Activated CD4-positive, alpha-beta memory T cell treated with anti-CD3 and anti-CD28 coated beads, Interleukin-2, amount 10 ng/mL, durations not matched to agents 7 days and 5 days (primary cell): ENCODE measurements at regions not wholly inside any gene's neighbourhood (a gene's known extent, or its start where the extent isn't known, plus 50 kb on each side); places are given as distances from the start of the nearest gene placed in this dataset.
A peak's percentile ranks its signal among the peaks of the same experiment; 100 is the strongest.

Experiments
- CTCF ChIA-PET: fragments of 350-600 bp; sonication (Branson Sonifier 250); formaldehyde crosslinking; loops from one replicate; lab custom pipeline; 2021; ENCODE audit warnings: antibody characterized with exemption, inconsistent platforms; lab: Charles Lee
- POLR2A ChIA-PET: fragments of 350-600 bp; sonication (Branson Sonifier 250); formaldehyde crosslinking; loops from one replicate; lab custom pipeline; 2021; ENCODE audit warnings: antibody characterized with exemption; lab: Charles Lee
- DNase-seq: peaks from one replicate; pipeline ENCODE4 v3.0.0-alpha.2; 2020
- H3K27ac Mint-ChIP-seq: one replicate; pipeline ENCODE4 v1.8.0; 2021; ENCODE audit warnings: mild to moderate bottlenecking, mixed read lengths
- H3K27me3 Mint-ChIP-seq: one replicate; pipeline ENCODE4 v1.8.0; 2021; ENCODE audit warnings: mixed read lengths
- H3K36me3 Mint-ChIP-seq: one replicate; pipeline ENCODE4 v1.8.0; 2021; ENCODE audit warnings: low read depth, mixed read lengths
- H3K4me1 Mint-ChIP-seq: one replicate; pipeline ENCODE4 v1.8.0; 2021; ENCODE audit warnings: mixed read lengths
- H3K4me3 Mint-ChIP-seq: one replicate; pipeline ENCODE4 v1.8.0; 2021; ENCODE audit warnings: mild to moderate bottlenecking, mixed read lengths
- H3K9me3 Mint-ChIP-seq: one replicate; pipeline ENCODE4 v1.8.0; 2021; ENCODE audit warnings: mixed read lengths

- Mint-ChIP-seq H3K4me1 (peaks cover 61% of the 10 kb centered on the region), H3K27me3 (no peaks in the 10 kb centered on the region), H3K27ac (peak overlapping the region; percentile 28), H3K36me3 (peaks cover 62% of the 10 kb centered on the region), H3K9me3 (no peaks in the 10 kb centered on the region), H3K4me3 (no peak overlapping the region)
- POLR2A ChIA-PET, result interaction anchor here (1.1 to 3.4 kb wide), 2 partner anchors 13 to 19 kb away, joined by 3 to 21 read pairs; no protein-coding TSS in a partner anchor
- DNase-seq, result no peak
- CTCF ChIA-PET, result no interaction called here
Observed at GRCh38 chr6:149166747-149167146, 150.8 kb upstream of the TAB2 start.

DNA sequence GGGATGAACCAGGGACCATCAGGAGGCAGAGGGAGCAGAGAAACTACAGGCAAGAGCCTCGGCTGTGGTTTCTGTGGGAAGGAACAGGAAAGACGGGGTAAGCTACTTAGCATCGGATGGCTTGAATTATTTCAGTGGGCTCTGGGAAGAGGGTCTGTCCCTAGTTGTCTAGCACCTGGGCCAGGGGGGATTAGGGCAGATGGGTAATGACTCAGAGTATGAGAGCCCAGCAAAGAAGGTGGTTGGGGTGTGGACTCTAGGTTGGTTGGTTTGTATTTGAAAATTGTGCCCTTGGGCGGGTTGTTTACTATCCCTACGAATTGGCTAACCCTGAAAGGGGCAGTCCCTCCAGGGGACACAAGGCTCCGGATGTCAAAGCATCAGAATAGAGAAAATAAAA lies 148.5 kb upstream of the TAB2 start:
- Mint-ChIP-seq H3K4me3 (peak overlapping the region; percentile 15), H3K9me3 (no peaks in the 10 kb centered on the region), H3K27ac (peak overlapping the region; percentile 40), H3K4me1 (peaks cover 59% of the 10 kb centered on the region), H3K27me3 (no peaks in the 10 kb centered on the region), H3K36me3 (peaks cover 64% of the 10 kb centered on the region)
- DNase-seq, result no peak
- POLR2A ChIA-PET, result interaction anchor here (1.4 kb wide), 1 partner anchor 27 kb away, joined by 4 read pairs; no protein-coding TSS in a partner anchor
- CTCF ChIA-PET, result interaction anchor here (0.7 kb wide), 1 partner anchor 11 kb away, joined by 4 read pairs; no protein-coding TSS in a partner anchor

GRCh38 chr6:149169761-149170511 lies 147.6 kb upstream of the TAB2 start:
- Mint-ChIP-seq H3K36me3 (peaks cover 56% of the 10 kb centered on the region), H3K4me3 (no peak overlapping the region), H3K9me3 (no peaks in the 10 kb centered on the region), H3K27me3 (no peaks in the 10 kb centered on the region), H3K27ac (no peak overlapping the region), H3K4me1 (peaks cover 60% of the 10 kb centered on the region)
- DNase-seq, result no peak
- POLR2A ChIA-PET, result interaction anchor here (1.1 to 1.4 kb wide), 2 partner anchors 26 to 147 kb away, joined by 4 read pairs; partner anchors contain the start of gene TAB2
- CTCF ChIA-PET, result no interaction called here

GRCh38 chr6:149170564-149171452 lies 146.7 kb upstream of the TAB2 start:
- Mint-ChIP-seq H3K4me1 (peaks cover 56% of the 10 kb centered on the region), H3K27me3 (no peaks in the 10 kb centered on the region), H3K27ac (peak overlapping the region; percentile 36), H3K9me3 (no peaks in the 10 kb centered on the region), H3K4me3 (no peak overlapping the region), H3K36me3 (peaks cover 52% of the 10 kb centered on the region)
- ChIA-PET POLR2A (interaction anchor here (1.0 to 1.1 kb wide), 2 partner anchors 10 to 146 kb away, joined by 3 to 4 read pairs; partner anchors contain the start of gene TAB2), CTCF (no interaction called here)
- DNase-seq, result no peak

GRCh38 chr6:149173222-149173621 lies 144.3 kb upstream of the TAB2 start:
- CTCF ChIA-PET, result no interaction called here
- no peaks in the 10 kb centered on the region for H3K27me3 Mint-ChIP-seq
- no peak for DNase-seq

DNA sequence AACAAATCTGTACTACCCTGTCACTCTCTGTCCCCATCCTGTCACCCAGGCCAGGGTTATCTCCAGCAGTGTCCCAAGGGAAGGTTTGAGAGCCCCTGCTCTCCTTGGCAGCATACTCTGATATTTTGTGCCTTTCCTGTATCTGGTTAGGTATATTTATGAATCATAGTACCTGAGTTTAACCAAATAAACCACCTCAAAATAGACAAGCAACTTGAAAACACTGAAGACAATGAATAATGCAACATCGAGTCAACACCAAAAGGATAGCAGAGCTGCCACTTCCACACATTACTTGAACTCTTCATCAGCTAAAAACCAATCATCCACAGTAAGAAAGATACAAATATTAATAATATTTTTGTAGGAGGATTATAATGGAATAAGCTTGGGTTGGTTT lies 142.6 kb upstream of the TAB2 start:
- Mint-ChIP-seq H3K36me3 (peaks cover 53% of the 10 kb centered on the region), H3K4me1 (peaks cover 25% of the 10 kb centered on the region), H3K9me3 (peaks cover 13% of the 10 kb centered on the region), H3K27me3 (no peaks in the 10 kb centered on the region), H3K27ac (no peak overlapping the region), H3K4me3 (no peak overlapping the region)
- ChIA-PET POLR2A (interaction anchor here (1.1 to 1.6 kb wide), 4 partner anchors 11 to 109 kb away, joined by 3 to 4 read pairs (median 3); no protein-coding TSS in a partner anchor), CTCF (interaction anchor here (1.6 kb wide), 1 partner anchor 21 kb away, joined by 4 read pairs; no protein-coding TSS in a partner anchor)
- DNase-seq, result no peak

More at GRCh38 chr6:149173222-149173621, 144.3 kb upstream of the TAB2 start:
- H3K36me3 Mint-ChIP-seq, result peaks cover 56% of the 10 kb centered on the region
- POLR2A ChIA-PET, result no interaction called here
- H3K27ac Mint-ChIP-seq, result no peak overlapping the region
- no peak overlapping the region for H3K4me3 Mint-ChIP-seq
- peaks cover 42% of the 10 kb centered on the region for H3K4me1 Mint-ChIP-seq
- peaks cover 7% of the 10 kb centered on the region for H3K9me3 Mint-ChIP-seq

DNA sequence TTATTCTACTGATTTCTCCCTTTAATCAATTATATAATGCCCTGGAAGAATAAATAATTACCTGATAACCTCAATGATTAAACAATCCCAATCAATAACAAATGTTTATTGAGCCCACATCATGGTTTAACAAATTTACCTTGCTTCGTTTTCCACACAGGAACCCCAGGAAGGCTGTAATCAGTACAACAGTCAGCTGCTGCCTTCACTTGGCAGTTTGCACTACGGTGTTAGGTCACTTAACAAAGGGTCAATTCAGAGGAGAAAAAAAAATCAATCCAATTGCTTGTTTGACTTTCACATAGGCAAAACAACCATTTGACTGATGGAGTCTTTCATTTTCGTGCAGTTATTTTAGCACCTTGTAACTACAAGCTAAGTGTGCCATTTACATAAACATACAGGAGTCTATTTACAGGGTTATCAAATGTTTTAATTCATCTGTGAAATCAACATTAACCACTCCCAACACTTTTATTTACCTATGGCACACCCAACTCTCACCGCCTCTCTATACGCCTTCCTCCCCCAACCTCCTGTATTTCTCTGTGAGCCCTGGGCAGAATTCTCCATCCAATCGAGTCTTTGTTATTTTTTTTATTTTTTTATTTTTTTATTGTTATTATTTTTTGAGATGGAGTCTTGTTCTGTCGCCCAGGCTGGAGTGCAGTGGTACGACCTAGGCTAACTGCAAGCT lies 140.4 kb upstream of the TAB2 start:
- POLR2A ChIA-PET, result interaction anchor here (1.0 kb wide), 1 partner anchor 23 kb away, joined by 3 read pairs; no protein-coding TSS in a partner anchor
- CTCF ChIA-PET, result interaction anchor here (1.3 to 1.7 kb wide), 2 partner anchors 13 to 18 kb away, joined by 3 to 4 read pairs; no protein-coding TSS in a partner anchor
- H3K36me3 Mint-ChIP-seq, result peaks cover 45% of the 10 kb centered on the region

GRCh38 chr6:149179431-149179830 lies 138.1 kb upstream of the TAB2 start:
- H3K4me3 Mint-ChIP-seq, result no peak overlapping the region
- H3K9me3 Mint-ChIP-seq, result peaks cover 24% of the 10 kb centered on the region
- POLR2A ChIA-PET, result no interaction called here
- no peak for DNase-seq
- H3K27me3 Mint-ChIP-seq, result no peaks in the 10 kb centered on the region
- peaks cover 49% of the 10 kb centered on the region for H3K36me3 Mint-ChIP-seq
- peaks cover 8% of the 10 kb centered on the region for H3K4me1 Mint-ChIP-seq
- no peak overlapping the region for H3K27ac Mint-ChIP-seq
- CTCF ChIA-PET, result no interaction called here

More for the DNA sequence above, 140.4 kb upstream of the TAB2 start:
- no peak for DNase-seq
- Mint-ChIP-seq H3K9me3 (peaks cover 20% of the 10 kb centered on the region), H3K27ac (no peak overlapping the region), H3K4me3 (no peak overlapping the region), H3K4me1 (peaks cover 9% of the 10 kb centered on the region), H3K27me3 (no peaks in the 10 kb centered on the region)

DNA sequence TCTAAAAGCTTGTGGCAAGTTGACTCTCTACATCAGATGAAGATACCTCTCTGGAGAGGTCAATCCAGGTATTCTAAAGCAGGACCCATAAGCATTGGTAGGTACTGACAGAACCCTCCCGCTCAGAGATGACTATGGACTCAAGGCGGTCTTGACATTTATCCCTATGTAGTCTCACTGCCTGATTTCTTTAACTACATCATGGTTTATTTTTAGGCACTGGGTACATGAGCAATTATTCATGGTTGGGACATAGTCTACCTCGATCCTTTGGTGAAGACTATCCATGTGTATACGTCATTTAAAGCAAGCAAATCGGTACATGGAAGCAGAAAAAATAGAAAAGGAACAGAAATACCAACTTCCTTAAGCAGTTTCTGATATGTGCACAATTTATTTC lies 136.2 kb upstream of the TAB2 start:
- H3K9me3 Mint-ChIP-seq, result peaks cover 42% of the 10 kb centered on the region
- no peak for DNase-seq
- ChIA-PET CTCF (no interaction called here), POLR2A (interaction anchor here (1.0 kb wide), 1 partner anchor 10 kb away, joined by 3 read pairs; no protein-coding TSS in a partner anchor)
- no peak overlapping the region for H3K27ac Mint-ChIP-seq
- no peak overlapping the region for H3K4me3 Mint-ChIP-seq
- H3K27me3 Mint-ChIP-seq, result no peaks in the 10 kb centered on the region
- H3K4me1 Mint-ChIP-seq, result peaks cover 5% of the 10 kb centered on the region
- peaks cover 59% of the 10 kb centered on the region for H3K36me3 Mint-ChIP-seq

DNA sequence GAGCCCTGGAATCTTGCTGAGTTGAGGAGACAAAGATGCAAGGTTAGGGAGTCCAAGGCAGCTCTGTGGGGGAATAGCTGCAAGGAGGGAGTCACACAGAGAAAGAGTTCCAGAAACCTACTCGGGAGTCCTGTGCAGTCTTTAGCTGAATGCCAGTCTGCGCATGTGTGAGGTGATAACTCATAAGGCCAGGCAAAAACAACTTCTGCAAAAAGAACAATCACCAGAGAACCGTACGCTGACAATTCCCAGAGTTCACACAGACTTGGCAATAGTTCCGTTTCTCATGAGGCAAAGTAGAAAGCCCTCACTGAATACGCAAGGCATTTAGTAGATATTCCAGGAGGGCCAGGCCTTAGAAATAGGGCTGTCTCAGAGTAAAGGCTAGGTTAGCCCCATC lies 135.2 kb upstream of the TAB2 start:
- no peak for DNase-seq
- ChIA-PET CTCF (no interaction called here), POLR2A (interaction anchor here (0.9 kb wide), 1 partner anchor 149 kb away, joined by 3 read pairs; no protein-coding TSS in a partner anchor)
- no peak overlapping the region for H3K4me3 Mint-ChIP-seq
- peaks cover 43% of the 10 kb centered on the region for H3K9me3 Mint-ChIP-seq
- H3K4me1 Mint-ChIP-seq, result peaks cover 8% of the 10 kb centered on the region
- no peak overlapping the region for H3K27ac Mint-ChIP-seq
- peaks cover 60% of the 10 kb centered on the region for H3K36me3 Mint-ChIP-seq
- no peaks in the 10 kb centered on the region for H3K27me3 Mint-ChIP-seq

GRCh38 chr6:149184523-149184922 lies 133.0 kb upstream of the TAB2 start:
- H3K9me3 Mint-ChIP-seq, result peaks cover 56% of the 10 kb centered on the region
- DNase-seq, result no peak
- peaks cover 24% of the 10 kb centered on the region for H3K4me1 Mint-ChIP-seq
- peaks cover 68% of the 10 kb centered on the region for H3K36me3 Mint-ChIP-seq
- POLR2A ChIA-PET, result interaction anchor here (1.4 kb wide), 1 partner anchor 21 kb away, joined by 4 read pairs; no protein-coding TSS in a partner anchor
- no peak overlapping the region for H3K27ac Mint-ChIP-seq
- H3K4me3 Mint-ChIP-seq, result no peak overlapping the region
- no peaks in the 10 kb centered on the region for H3K27me3 Mint-ChIP-seq
- CTCF ChIA-PET, result interaction anchor here (1.3 kb wide), 1 partner anchor 11 kb away, joined by 4 read pairs; no protein-coding TSS in a partner anchor

- Mint-ChIP-seq H3K4me3 (no peak overlapping the region), H3K27me3 (no peaks in the 10 kb centered on the region), H3K4me1 (peaks cover 34% of the 10 kb centered on the region), H3K9me3 (peaks cover 65% of the 10 kb centered on the region), H3K36me3 (peaks cover 75% of the 10 kb centered on the region), H3K27ac (no peak overlapping the region)
- ChIA-PET POLR2A (no interaction called here), CTCF (interaction anchor here (1.5 kb wide), 1 partner anchor 9 kb away, joined by 5 read pairs; no protein-coding TSS in a partner anchor)
- DNase-seq, result no peak
Observed at GRCh38 chr6:149185799-149186357, 131.6 kb upstream of the TAB2 start.
